CD4-positive, alpha-beta T cell treated with Interleukin-2 at 100 ng/mL for 4 hours (primary cell): ENCODE measurements at regions not wholly inside any gene's neighbourhood (a gene's known extent, or its start where the extent isn't known, plus 50 kb on each side); places are given as distances from the start of the nearest gene placed in this dataset.

Experiments used
- DNase-seq: peaks from one replicate; pipeline ENCODE4 v3.0.0-alpha.2; 2020; ENCODE audit warnings: low spot score

GRCh38 chrX:137483554-137483953 lies 82.4 kb upstream of the ZIC3 start:
- no peak for DNase-seq

GRCh38 chrX:137482136-137482535 lies 83.8 kb upstream of the ZIC3 start:
- no peak for DNase-seq

GRCh38 chrX:137479386-137479785 lies 86.5 kb upstream of the ZIC3 start:
- no peak for DNase-seq

GRCh38 chrX:137441711-137442110 lies 124.2 kb upstream of the ZIC3 start:
- DNase-seq = no peak

GRCh38 chrX:137432609-137433008 lies 133.3 kb upstream of the ZIC3 start:
- no peak for DNase-seq

GRCh38 chrX:137431693-137432488 lies 134.0 kb upstream of the ZIC3 start:
- no peak for DNase-seq

GRCh38 chrX:137430984-137431475 lies 134.9 kb upstream of the ZIC3 start:
- no peak for DNase-seq

GRCh38 chrX:137430301-137430700 lies 135.6 kb upstream of the ZIC3 start:
- no peak for DNase-seq

GRCh38 chrX:137428766-137429591 lies 136.9 kb upstream of the ZIC3 start:
- no peak for DNase-seq

- DNase-seq = no peak
Measured at GRCh38 chrX:137428221-137428661, 137.7 kb upstream of the ZIC3 start.

GRCh38 chrX:137427816-137428215 lies 138.1 kb upstream of the ZIC3 start:
- no peak for DNase-seq

GRCh38 chrX:137427426-137427778 lies 138.5 kb upstream of the ZIC3 start:
- no peak for DNase-seq

- DNase-seq = no peak
Measured at GRCh38 chrX:137426695-137427425, 139.1 kb upstream of the ZIC3 start.

GRCh38 chrX:137425986-137426385 lies 139.9 kb upstream of the ZIC3 start:
- DNase-seq = no peak

GRCh38 chrX:137425273-137425902 lies 140.5 kb upstream of the ZIC3 start:
- DNase-seq = no peak

GRCh38 chrX:137424679-137425078 lies 141.2 kb upstream of the ZIC3 start:
- DNase-seq = no peak

- DNase-seq = no peak
Measured at GRCh38 chrX:137423241-137423640, 142.7 kb upstream of the ZIC3 start.

GRCh38 chrX:137418086-137418485 lies 147.8 kb upstream of the ZIC3 start:
- no peak for DNase-seq

- DNase-seq = no peak
Measured at GRCh38 chrX:137413190-137413589, 152.7 kb upstream of the ZIC3 start.

- DNase-seq = no peak
Measured at GRCh38 chrX:137405449-137406140, 160.3 kb upstream of the ZIC3 start.

GRCh38 chrX:137401092-137401491 lies 164.8 kb upstream of the ZIC3 start:
- no peak for DNase-seq
